Stimulated activated CD8-positive, alpha-beta memory T cell treated with anti-CD3 and anti-CD28 coated beads, Interleukin-2, amount 100 ng/mL, for 48 hours (primary cell): ENCODE measurements at regions not wholly inside any gene's neighbourhood (a gene's known extent, or its start where the extent isn't known, plus 50 kb on each side); places are given as distances from the start of the nearest gene placed in this dataset.
"Not testable (repeated sequence)": the region's sequence is repeated elsewhere in the genome, so short reads cannot be mapped to it uniquely, and the experiment has no call there.

ENCODE experiments used
- DNase-seq, 2 donors: peaks; one replicate each; pipeline ENCODE4 v3.0.0-alpha.2; 2020; ENCODE audit warnings: low read depth in 2 of 2

- no peak for DNase-seq
Observed at GRCh38 chr5:158203261-158203660, 344.3 kb upstream of the CLINT1 start.

DNA sequence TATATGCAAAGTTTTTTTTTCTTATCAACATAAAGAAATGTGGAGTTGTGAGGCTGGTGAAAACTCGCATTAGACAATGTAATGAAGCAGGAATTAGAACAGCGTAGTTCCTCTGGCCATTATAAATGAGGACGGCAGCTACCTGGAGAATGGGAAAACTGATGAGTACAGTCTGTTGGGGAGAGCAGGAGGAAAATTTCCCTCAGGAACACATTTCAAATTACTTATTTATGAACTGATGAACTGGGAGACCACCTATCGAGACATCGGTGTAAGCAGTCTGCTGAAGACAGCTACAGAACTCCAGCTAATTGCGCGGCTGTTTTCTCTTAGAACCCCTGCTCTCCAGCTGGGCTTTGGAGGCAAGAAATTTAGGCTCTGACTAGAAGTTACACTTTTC is 343.9 kb upstream of the CLINT1 start:
- DNase-seq = no peak

- DNase-seq = no peak
Observed at GRCh38 chr5:158200619-158201018, 341.7 kb upstream of the CLINT1 start.

- no peak for DNase-seq
Observed at GRCh38 chr5:158198636-158199035, 339.7 kb upstream of the CLINT1 start.

DNA sequence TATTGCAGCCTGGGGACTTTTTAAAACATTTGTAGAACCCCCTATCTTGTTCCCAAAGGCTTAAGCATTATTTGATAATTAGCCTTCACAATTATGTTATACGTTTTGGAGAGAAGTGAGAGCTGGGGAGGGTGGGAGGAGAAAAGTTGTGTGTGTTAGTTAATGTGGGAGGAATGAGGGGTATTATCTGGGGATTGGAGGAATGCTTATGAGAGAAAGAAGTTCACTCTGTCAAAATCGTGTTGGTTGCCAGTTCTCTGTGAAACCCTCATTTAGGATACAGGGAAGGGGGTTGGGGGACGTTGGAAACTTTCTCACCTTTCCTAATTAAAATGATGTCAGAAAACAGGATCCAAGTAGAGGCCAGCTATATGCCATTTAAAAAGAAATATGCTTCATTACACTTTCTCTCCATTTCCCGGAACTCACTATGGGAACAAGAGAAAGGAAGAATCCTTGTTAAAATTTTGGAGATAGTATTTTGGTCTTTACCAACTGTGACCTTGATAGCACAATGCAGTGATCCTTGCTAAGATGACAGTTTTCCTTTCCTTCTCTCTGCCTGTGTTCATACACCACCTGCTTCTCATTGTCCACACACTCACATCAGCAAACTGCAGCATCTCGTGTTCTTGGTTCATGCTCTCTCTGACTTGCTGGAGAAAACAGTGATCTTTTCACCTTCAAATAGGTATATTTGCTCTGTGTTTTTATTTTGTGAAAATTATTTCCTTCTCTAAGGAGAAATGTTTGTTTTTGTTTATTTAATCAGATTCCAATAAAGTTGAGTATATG is 336.7 kb upstream of the CLINT1 start:
- DNase-seq = no peak

- DNase-seq = no peak
Observed at GRCh38 chr5:158194561-158194976, 335.6 kb upstream of the CLINT1 start.

DNA sequence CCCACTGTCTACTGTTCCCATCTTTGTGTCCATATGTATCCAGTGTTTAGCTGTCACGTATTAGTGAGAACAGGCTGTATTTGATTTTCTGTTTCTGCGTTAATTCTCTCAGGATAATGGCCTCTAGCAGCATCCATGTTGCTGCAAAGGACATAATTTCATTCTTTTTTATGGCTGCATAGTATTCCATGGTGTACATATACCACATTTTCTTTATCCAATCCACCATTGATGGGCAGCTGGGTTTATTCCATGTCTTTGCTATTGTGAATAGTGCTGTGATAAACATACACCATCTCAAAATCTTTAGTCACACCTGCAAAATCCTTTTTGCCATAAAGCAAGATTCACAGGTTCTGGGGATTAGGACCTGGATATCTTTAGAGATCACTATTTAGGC is 334.4 kb upstream of the CLINT1 start:
- DNase-seq = not testable (repeated sequence)

- DNase-seq = no peak
Observed at GRCh38 chr5:158180407-158180806, 321.5 kb upstream of the CLINT1 start.

DNA sequence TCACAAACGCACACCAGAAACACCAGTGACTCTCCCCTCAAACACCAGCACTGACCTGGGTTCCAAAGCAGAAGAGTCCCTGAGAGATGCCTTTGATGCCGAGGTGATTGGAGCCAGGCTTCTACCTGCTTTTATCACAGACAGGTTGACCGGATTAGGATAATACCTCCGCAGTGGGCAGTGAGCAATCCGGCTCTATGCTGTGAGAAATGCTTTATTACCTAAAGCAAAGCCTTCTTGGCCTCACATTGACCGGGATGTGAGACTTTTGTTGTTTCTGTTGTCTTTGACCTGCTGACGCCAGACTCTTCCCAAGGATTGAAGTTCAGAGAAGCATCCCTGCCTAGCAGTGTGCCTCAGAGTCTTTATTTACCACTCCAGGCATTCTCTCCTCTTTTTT is 320.3 kb upstream of the CLINT1 start:
- DNase-seq = no peak

GRCh38 chr5:158178535-158178934 is 319.6 kb upstream of the CLINT1 start:
- DNase-seq = no peak

DNA sequence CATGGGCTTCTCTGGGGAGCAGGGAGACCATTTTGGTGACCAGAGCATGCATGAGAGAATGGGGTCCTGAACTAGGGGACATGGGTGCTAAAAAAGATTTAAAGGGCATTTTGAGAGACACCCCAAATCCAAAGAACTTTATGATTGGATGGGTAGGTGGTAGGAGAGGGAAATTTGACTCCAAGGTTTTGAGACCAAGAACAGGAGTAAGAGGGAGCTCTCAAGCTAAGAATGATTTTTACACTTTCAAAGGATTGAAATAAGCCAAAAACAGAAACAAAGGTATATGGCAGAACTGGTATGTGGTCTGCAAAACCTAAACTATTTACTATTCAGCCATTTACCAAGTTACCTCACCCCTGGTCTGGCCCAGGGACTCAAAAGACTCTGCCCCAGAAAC is 318.2 kb upstream of the CLINT1 start:
- no peak for DNase-seq

GRCh38 chr5:158175934-158176481 is 317.1 kb upstream of the CLINT1 start:
- no peak for DNase-seq

DNA sequence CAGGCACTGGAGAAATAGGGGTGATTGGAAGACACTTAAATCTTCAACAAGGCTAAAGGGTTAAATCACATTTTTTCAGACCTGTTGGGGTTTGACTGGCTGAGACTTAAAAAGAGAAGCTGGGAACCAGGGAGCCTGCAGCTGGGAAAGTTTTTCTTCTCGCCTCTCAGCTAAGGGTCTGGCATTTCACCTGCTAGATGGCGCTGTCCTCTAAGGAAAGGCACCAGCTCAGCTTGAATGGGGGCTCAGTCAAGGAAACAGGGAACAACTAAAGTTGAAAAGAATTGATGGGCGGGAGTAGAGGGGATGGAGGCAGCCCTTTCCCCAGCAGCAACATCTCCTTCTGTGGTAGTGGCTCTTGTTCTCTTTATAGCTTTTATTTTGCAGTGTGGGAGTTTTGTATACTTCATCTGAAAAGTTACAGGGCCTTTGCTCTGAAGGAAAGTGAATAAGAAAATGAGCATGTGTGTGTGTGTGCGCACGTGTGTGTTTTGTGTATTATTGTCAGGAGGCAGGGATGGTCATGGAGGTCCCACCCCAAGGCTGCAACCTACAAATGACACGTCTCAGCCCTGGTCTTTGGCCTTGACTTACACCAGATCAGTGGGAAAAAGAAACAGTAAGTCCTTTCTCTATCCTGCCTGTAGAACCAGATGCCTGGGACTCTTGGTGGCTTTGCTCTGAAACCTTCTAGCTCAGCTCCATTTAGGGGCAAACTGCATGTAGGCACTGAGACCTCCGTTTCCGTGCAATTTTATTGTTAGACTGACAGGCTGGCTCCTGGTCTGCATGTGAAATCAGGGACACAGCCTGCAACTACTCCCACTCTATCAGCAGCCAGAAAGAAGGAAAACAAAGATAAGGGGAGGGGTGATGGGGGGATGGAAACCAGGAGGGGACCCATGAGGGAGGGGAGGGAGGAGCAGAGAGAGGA is 316.2 kb upstream of the CLINT1 start:
- peak; percentile 29 to 32 for DNase-seq

DNA sequence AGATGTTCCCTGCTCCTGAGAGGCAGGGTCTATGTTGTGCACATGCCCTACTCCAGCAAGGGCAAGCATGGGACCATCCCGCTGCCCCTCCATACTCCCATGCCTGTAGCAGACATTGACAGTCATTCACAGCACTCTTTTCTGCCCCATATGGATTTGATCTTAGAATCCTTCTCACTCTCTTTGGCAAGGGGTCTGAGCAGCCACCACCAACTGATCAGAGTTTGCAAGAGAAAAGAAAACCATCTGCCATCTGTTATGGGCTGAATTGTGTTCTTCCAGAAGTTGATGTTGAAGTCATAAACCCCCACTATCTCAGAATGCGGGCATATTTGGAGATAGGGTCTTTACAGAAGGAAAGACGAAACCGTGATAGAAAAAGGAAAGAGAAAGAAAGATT is 315.1 kb upstream of the CLINT1 start:
- DNase-seq = no peak

DNA sequence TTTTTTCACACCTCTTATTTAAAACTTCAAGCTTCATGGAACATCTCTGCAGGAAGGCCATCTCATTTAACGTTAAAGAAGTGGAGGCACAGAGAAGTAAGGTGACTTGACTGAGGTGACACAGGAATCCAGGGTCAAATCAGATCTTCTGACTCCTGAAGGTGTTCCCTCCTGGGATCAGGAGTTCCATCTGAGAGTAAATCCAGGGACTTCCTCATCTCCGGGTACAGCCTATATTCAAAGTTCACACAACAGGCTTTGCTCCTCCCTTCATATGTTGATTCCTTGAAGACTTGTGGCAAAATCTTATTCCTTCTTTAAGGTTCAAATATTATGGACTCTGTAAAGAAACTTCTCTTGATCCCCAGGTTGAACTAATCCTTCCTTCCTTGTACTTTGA is 313.1 kb upstream of the CLINT1 start:
- no peak for DNase-seq

DNA sequence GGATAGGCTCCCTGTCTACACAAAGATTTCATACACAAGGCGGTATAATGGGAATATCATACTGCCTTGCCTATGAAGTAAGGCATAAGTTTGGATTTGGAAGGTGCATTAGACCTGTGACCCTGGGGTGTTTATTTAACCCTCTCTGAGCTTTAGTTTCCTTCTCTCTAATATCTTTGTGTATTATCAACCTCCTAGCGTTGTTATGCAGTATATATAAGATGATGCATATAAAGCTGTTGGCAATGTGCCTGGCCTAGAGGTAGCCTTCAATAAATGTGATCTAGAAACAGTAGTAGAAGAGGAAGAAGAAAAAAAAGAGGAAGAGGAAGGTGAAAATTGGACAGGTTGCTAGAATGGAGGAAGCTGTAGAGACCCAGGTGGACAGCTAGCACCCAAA is 311.6 kb upstream of the CLINT1 start:
- DNase-seq = no peak

DNA sequence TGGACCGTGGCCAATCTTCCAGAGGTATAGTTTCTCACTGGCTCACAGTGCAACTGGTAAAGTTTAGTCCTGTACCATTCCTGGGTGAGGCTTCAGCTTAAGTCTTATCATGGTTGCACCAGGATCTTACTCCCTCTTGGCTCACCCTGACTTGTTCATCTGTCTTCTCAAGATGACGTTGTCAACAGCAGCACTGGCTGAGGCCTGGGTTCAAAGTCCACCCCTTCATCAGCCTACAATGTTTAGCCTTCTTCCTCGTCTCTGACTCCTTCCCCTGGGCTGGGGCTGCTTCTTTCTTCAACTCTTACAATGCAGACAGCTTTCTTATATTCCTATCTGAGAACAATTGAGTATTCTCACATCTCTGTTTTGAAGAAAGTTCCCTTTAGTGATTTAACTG is 311.1 kb upstream of the CLINT1 start:
- DNase-seq = no peak

DNA sequence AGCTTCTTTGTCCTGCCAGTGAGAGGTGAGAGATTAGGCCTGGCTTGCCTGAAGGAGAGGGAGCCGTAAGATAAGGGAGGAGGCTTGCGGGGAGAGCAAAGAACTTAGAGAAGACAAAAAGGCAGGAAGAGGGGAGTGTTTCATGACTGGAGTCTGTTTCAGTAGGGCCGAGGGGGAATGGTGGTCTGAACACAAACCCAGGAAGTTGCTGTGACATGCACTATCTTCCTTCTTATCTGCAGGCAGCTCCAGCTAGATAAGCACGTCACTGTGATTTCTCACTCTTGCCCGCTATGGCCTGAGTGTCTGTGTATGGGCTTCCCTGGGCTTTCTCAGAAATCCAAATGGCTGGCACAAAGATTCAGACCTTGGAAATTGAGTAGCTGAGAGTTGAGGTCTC is 307.5 kb upstream of the CLINT1 start:
- DNase-seq = no peak

DNA sequence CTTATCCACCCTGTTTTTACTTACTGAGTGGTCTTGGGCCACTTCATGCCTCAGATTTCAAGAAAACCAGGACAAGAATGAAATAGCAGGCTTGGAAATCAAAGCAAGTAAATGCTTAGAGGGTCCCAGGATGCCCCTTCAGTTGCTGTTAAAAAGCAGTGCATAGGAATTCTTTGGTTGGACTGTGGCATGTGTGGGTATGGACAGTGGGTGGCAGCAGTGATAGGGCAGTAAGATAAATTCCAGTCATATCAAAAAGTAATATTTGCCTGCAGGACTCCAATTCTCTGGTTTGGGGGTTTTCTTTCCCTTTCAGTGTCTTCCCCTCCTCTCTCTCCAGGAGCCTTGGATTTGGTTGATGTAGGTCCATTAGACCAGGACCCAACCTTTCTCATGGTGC is 306.7 kb upstream of the CLINT1 start:
- no peak for DNase-seq

- DNase-seq = no peak
Observed at GRCh38 chr5:158164296-158165047, 305.5 kb upstream of the CLINT1 start.

DNA sequence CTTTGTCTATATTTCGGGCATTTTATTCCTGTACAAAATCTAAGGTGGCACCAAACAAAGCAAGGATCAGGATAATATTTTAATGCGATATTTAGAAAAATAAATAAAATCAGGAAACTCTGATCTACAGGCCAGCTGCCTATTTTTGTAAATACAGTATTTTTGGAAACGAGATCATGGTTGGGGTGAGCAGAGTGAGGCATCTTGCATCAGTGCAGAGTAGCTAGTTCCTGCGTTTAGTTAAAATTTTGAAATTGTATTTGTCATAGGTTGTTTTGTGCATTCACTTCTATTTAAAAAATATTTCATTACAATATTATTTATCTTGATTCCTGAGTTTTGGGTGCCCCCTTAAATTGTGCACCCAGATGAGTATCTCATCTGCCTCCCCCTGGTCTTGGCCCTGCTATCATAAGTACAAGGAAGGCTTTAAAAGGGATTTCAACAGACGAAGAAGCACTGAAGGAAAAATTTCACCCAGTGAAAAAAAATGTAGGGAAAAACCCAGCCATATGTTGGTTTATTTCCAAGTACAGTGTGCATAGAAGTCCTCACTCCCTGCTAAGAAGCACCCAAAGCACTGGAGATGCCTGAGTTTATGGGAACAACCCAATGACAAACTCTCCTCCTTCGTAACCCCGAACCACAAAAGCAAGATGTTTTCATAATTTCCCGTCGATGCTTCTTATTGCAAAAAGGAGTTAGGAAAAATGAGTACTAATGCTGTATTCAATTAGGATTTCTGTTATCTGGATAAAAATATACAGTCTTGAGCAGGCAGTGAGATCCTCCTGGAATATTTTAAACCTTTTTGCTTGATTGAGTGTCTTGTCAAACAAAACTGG is 304.7 kb upstream of the CLINT1 start:
- DNase-seq = no peak
